Stomach (tissue), 8 donors: ENCODE measurements at regions not wholly inside any gene's neighbourhood (a gene's known extent, or its start where the extent isn't known, plus 50 kb on each side); places are given as distances from the start of the nearest gene placed in this dataset.

Experiments used
- DNase-seq, 2 donors: peaks; one replicate each; pipeline versions ENCODE4 v3.0.0 to v3.0.0-alpha.2; 2013 to 2019
- H3K27ac ChIP-seq, 5 donors: fragments of 200-600 bp in 4 of 5; sonication (generic) in 4 of 5; one replicate each; pipeline ENCODE4 v1.5.1; 2013 to 2019; ENCODE audit warnings: mild to moderate bottlenecking in 1 of 5, moderate library complexity in 1 of 5
- H3K27me3 ChIP-seq, 3 donors: fragments of 200-600 bp; sonication (generic); one replicate each; pipeline ENCODE4 v1.5.1; 2017 to 2019; ENCODE audit warnings: mixed run types in 1 of 3
- H3K36me3 ChIP-seq, 4 donors: fragments of 200-600 bp; sonication (generic); 1 replicate in 3 of 4; 2 replicates in 1 of 4; pipeline ENCODE4 v1.5.1; 2016 to 2019
- H3K4me1 ChIP-seq, 4 donors: fragments of 200-600 bp; sonication (generic); one replicate each; pipeline ENCODE4 v1.5.1; 2016 to 2019
- H3K4me3 ChIP-seq, 4 donors: fragments of 200-600 bp; sonication (generic) in 3 of 4; one replicate each; pipeline ENCODE4 v1.5.1; 2016 to 2019; ENCODE audit warnings: mild to moderate bottlenecking in 1 of 4
- H3K9me3 ChIP-seq, 4 donors: fragments of 200-600 bp; sonication (generic); one replicate each; pipeline ENCODE4 v1.5.1; 2016 to 2019
- CTCF ChIP-seq, 7 experiments: fragments of 450-650 bp in 4 of 7; fragments of 200-600 bp in 3 of 7; sonication (generic) in 3 of 7; IDR thresholded peaks; one replicate each; pipeline ENCODE4 v1.5.1; 2016 to 2019; ENCODE audit warnings: antibody characterized with exemption in 7 of 7, control low read depth in 2 of 7, mild to moderate bottlenecking in 1 of 7
- EP300 ChIP-seq: sonication (generic); formaldehyde crosslinking; IDR thresholded peaks from one replicate; pipeline ENCODE4 v1.6.1; 2017; ENCODE audit warnings: antibody characterized with exemption
- POLR2A ChIP-seq, 4 donors: fragments of 450-650 bp; IDR thresholded peaks; one replicate each; pipeline ENCODE4 v1.6.1; 2016; ENCODE audit warnings: antibody characterized with exemption in 4 of 4, control low read depth in 2 of 4, mild to moderate bottlenecking in 1 of 4, moderate library complexity in 1 of 4
- POLR2AphosphoS5 ChIP-seq, 3 donors: sonication (generic); formaldehyde crosslinking; IDR thresholded peaks; one replicate each; pipeline ENCODE4 v1.6.1; 2016; ENCODE audit warnings: antibody characterized with exemption in 3 of 3
- WGBS, 5 donors: extraction: QIAGEN DNeasy Blood & Tissue Kit in 3 of 5; methylation state at CpG; one replicate each; pipeline versions ENCODE4 v1.1.5 to v1.1.7; 2013 to 2018; 5-methylcytosine and 5-hydroxymethylcytosine counted together
- intact Hi-C: fragments of 100-400 bp; cut with DNase I; formaldehyde crosslinking; loops from one replicate; pipeline ENCODE4 v1.15.1; 2023; ENCODE audit warnings: low total_unique reads
- donor health status: healthy with polysubstance abuse.
- donor health status: Bipolar disorder and iron deficiency.
- donor health status: healthy.

- WGBS, 5 donors: 49 to 85% (median 61%) methylated on average over 5 to 7 of the region's 7 CpGs
- no peaks in the 10 kb centered on the region for H3K9me3 ChIP-seq
- intact Hi-C loops: no loop called here
- TF ChIP-seq POLR2AphosphoS5 (IDR thresholded peaks at IDR 0.05): no peak
- TF ChIP-seq EP300: no peak
- TF ChIP-seq CTCF (IDR thresholded peaks at IDR 0.05): no peak
- no peak for TF ChIP-seq POLR2A (IDR thresholded peaks at IDR 0.05)
- H3K4me1 ChIP-seq: peaks cover 19 to 28% (median 25%) of the 10 kb centered on the region in 4 donors
- H3K27ac ChIP-seq: no peak overlapping the region
- peak; percentile 17 to 22 for DNase-seq
- H3K27me3 ChIP-seq: peaks cover 0 to 92% (median 39%) of the 10 kb centered on the region in 3 donors
- H3K4me3 ChIP-seq: no peak overlapping the region
- H3K36me3 ChIP-seq: no peaks in the 10 kb centered on the region
These were observed 138.2 kb downstream of the TPRA1 start for GRCh38 chr3:127452321-127452821.

DNA sequence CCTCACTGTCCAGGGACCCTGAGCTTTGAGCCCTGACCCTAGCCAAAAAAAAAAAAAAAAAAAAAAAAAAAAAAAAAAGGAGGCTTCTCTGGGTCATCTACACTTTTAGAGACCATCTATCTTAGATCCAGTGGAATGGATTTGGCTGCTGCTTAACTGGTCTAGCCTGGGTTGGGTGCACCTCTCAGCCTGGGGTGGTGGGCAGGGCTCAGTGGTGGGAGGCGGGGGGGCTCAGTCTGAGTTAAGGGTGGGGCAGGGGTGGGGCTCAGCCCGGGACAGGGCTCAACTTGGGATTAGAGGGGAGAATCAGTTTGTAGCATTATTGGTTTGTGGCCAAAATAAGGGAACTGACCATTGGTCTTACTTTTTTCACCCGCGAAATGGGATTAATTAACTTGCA, 139.2 kb downstream of the TPRA1 start:
- TF ChIP-seq EP300: no peak
- no peak for TF ChIP-seq POLR2AphosphoS5 (IDR thresholded peaks at IDR 0.05)
- TF ChIP-seq CTCF (IDR thresholded peaks at IDR 0.05): no peak
- Histone ChIP-seq H3K27ac (no peak overlapping the region), H3K27me3 (peaks cover 0 to 82% (median 30%) of the 10 kb centered on the region in 3 donors), H3K4me1 (peaks cover 12 to 17% (median 14%) of the 10 kb centered on the region in 4 donors), H3K4me3 (no peak overlapping the region), H3K36me3 (no peaks in the 10 kb centered on the region), H3K9me3 (no peaks in the 10 kb centered on the region)
- no peak for DNase-seq
- intact Hi-C loops: no loop called here
- 67 to 79% (median 74%) methylated on average over 4 of the region's 4 CpGs for WGBS, 5 donors

GRCh38 chr3:127450331-127450730, 140.2 kb downstream of the TPRA1 start:
- TF ChIP-seq POLR2A (IDR thresholded peaks at IDR 0.05): no peak
- no peak for TF ChIP-seq EP300
- no peak for TF ChIP-seq POLR2AphosphoS5 (IDR thresholded peaks at IDR 0.05)
- no peak for TF ChIP-seq CTCF (IDR thresholded peaks at IDR 0.05)
- H3K4me3 ChIP-seq: no peak overlapping the region
- WGBS, 5 donors: 76 to 89% (median 87%) methylated on average over 6 to 8 of the region's 8 CpGs
- peaks cover 2 to 7% (median 5%) of the 10 kb centered on the region in 4 donors for H3K4me1 ChIP-seq
- no peaks in the 10 kb centered on the region for H3K9me3 ChIP-seq
- H3K27me3 ChIP-seq: peaks cover 0 to 72% (median 20%) of the 10 kb centered on the region in 3 donors
- H3K27ac ChIP-seq: no peak overlapping the region
- no peaks in the 10 kb centered on the region for H3K36me3 ChIP-seq
- intact Hi-C loops: no loop called here
- DNase-seq: peak in 1 of 2 donors; percentile 11

- Histone ChIP-seq H3K4me3 (no peak overlapping the region), H3K27me3 (peaks cover 0 to 65% (median 13%) of the 10 kb centered on the region in 3 donors), H3K36me3 (no peaks in the 10 kb centered on the region), H3K9me3 (no peaks in the 10 kb centered on the region), H3K4me1 (peaks cover 0 to under 1% (median 0%) of the 10 kb centered on the region in 4 donors), H3K27ac (no peak overlapping the region)
- TF ChIP-seq POLR2AphosphoS5 (IDR thresholded peaks at IDR 0.05) (no peak), POLR2A (IDR thresholded peaks at IDR 0.05) (no peak), EP300 (no peak), CTCF (IDR thresholded peaks at IDR 0.05) (no peak)
- 58 to 67% (median 63%) methylated on average over 8 of the region's 8 CpGs for WGBS, 5 donors
- intact Hi-C loops: no loop called here
- peak in 1 of 2 donors; percentile 10 for DNase-seq
These were observed 140.9 kb downstream of the TPRA1 start for GRCh38 chr3:127449486-127450212.
